ENCODE measurements at regions not wholly inside any gene's neighbourhood (a gene's known extent, or its start where the extent isn't known, plus 50 kb on each side); places are given as distances from the start of the nearest gene placed in this dataset.

- TF ChIP-seq CTCF (IDR thresholded peaks at IDR 0.05; ENCODE audit: low read depth, low read length) (no peak), EZH2phosphoT487 (IDR thresholded peaks at IDR 0.05; ENCODE audit: low read depth) (no peak)
Measured at GRCh38 chr14:75340921-75341320, 62.3 kb downstream of the FOS start.

All from OCI-LY3 (cell line).